Mesenchymal stem cell (in vitro differentiated cells and primary cell): ENCODE measurements at regions not wholly inside any gene's neighbourhood (a gene's known extent, or its start where the extent isn't known, plus 50 kb on each side); places are given as distances from the start of the nearest gene placed in this dataset.

Source experiments
- DNase-seq: peaks from one replicate; pipeline ENCODE4 v3.0.0-alpha.2; 2013
- H2AFZ ChIP-seq: one replicate; pipeline ENCODE4 v1.6.1; 2013; ENCODE audit warnings: low read depth, mild to moderate bottlenecking, control low read depth, inconsistent platforms, low read length, moderate library complexity
- H2AK5ac ChIP-seq: 2 replicates; pipeline ENCODE4 v1.6.1; 2013; ENCODE audit warnings: low read length, moderate library complexity, mild to moderate bottlenecking, inconsistent platforms; ENCODE audit not compliant: severe bottlenecking
- H2BK120ac ChIP-seq: one replicate; pipeline ENCODE4 v1.6.1; 2013; ENCODE audit warnings: low read depth, mild to moderate bottlenecking, inconsistent platforms, low read length, moderate library complexity
- H2BK12ac ChIP-seq, 2 experiments: one replicate each; pipeline ENCODE4 v1.6.1; 2013; ENCODE audit warnings: inconsistent platforms in 2 of 2, low read length in 2 of 2, mild to moderate bottlenecking in 2 of 2, moderate library complexity in 2 of 2, control low read depth in 1 of 2
- H2BK15ac ChIP-seq: one replicate; pipeline ENCODE4 v1.6.1; 2013; ENCODE audit warnings: mild to moderate bottlenecking, low read depth, inconsistent platforms; ENCODE audit not compliant: poor library complexity, severe bottlenecking
- H2BK5ac ChIP-seq: 2 replicates; pipeline ENCODE4 v1.6.1; 2013; ENCODE audit warnings: low read depth, mild to moderate bottlenecking, low read length, control low read depth, inconsistent platforms; ENCODE audit not compliant: poor library complexity, severe bottlenecking
- H3K14ac ChIP-seq, 2 experiments: one replicate each; pipeline ENCODE4 v1.6.1; 2013; ENCODE audit warnings: inconsistent platforms in 2 of 2, low read length in 2 of 2, control low read depth in 1 of 2, mild to moderate bottlenecking in 1 of 2, moderate library complexity in 1 of 2
- H3K18ac ChIP-seq, 2 experiments: one replicate each; pipeline ENCODE4 v1.6.1; 2013; ENCODE audit warnings: inconsistent platforms in 2 of 2, low read length in 2 of 2, control low read depth in 1 of 2, low read depth in 1 of 2, mild to moderate bottlenecking in 1 of 2
- H3K23ac ChIP-seq, 2 experiments: one replicate each; pipeline ENCODE4 v1.6.1; 2013; ENCODE audit warnings: inconsistent platforms in 2 of 2, low read length in 2 of 2, mild to moderate bottlenecking in 2 of 2, moderate library complexity in 2 of 2, control low read depth in 1 of 2
- H3K27ac ChIP-seq: 2 replicates; pipeline ENCODE4 v1.5.1; 2013; ENCODE audit warnings: mild to moderate bottlenecking, moderate library complexity, low read length, control low read depth, inconsistent platforms; ENCODE audit not compliant: poor library complexity, severe bottlenecking
- H3K27me3 ChIP-seq, 2 experiments: 2 replicates each; pipeline versions ENCODE4 v1.6.1 to v1.7.0; 2013; ENCODE audit warnings: low read length in 2 of 2, mild to moderate bottlenecking in 2 of 2, moderate library complexity in 2 of 2, control low read depth in 1 of 2, inconsistent platforms in 1 of 2; ENCODE audit not compliant: control insufficient read depth in 1 of 2, insufficient read depth in 1 of 2
- H3K36me3 ChIP-seq, 2 experiments: 2 replicates each; pipeline versions ENCODE4 v1.6.1 to v1.7.0; 2013; ENCODE audit warnings: low read length in 2 of 2, control low read depth in 1 of 2, inconsistent platforms in 1 of 2, low read depth in 1 of 2, mild to moderate bottlenecking in 1 of 2; ENCODE audit not compliant: insufficient read depth in 2 of 2, control insufficient read depth in 1 of 2
- H3K4ac ChIP-seq, 2 experiments: one replicate each; pipeline ENCODE4 v1.6.1; 2013; ENCODE audit warnings: inconsistent platforms in 2 of 2, low read length in 2 of 2, mild to moderate bottlenecking in 2 of 2, moderate library complexity in 2 of 2, control low read depth in 1 of 2, low read depth in 1 of 2
- H3K4me1 ChIP-seq: 2 replicates; pipeline ENCODE4 v1.6.1; 2013; ENCODE audit warnings: low read depth, low read length, control low read depth; ENCODE audit not compliant: control insufficient read depth, insufficient read depth
- H3K4me2 ChIP-seq: 2 replicates; pipeline ENCODE4 v1.6.1; 2013; ENCODE audit warnings: low read length, mild to moderate bottlenecking, inconsistent platforms; ENCODE audit not compliant: poor library complexity, severe bottlenecking
- H3K4me3 ChIP-seq, 2 experiments: 2 replicates each; pipeline versions ENCODE4 v1.5.1 to v1.7.0; 2013; ENCODE audit warnings: low read length in 2 of 2, mild to moderate bottlenecking in 2 of 2, control low read depth in 1 of 2, low read depth in 1 of 2; ENCODE audit not compliant: insufficient read depth in 1 of 2
- H3K79me1 ChIP-seq: replicated peaks from 2 replicates; pipeline ENCODE4 v1.6.1; 2013; ENCODE audit warnings: mild to moderate bottlenecking, control low read depth, low read length, inconsistent platforms; ENCODE audit not compliant: poor library complexity, severe bottlenecking
- H3K9ac ChIP-seq: 2 replicates; pipeline ENCODE4 v1.7.0; 2013; ENCODE audit warnings: mild to moderate bottlenecking, low read length, moderate library complexity
- H3K9me3 ChIP-seq: 2 replicates; pipeline ENCODE4 v1.7.0; 2013; ENCODE audit warnings: mild to moderate bottlenecking, low read length; ENCODE audit not compliant: control insufficient read depth
- H4K8ac ChIP-seq: one replicate; pipeline ENCODE4 v1.6.1; 2013; ENCODE audit warnings: inconsistent platforms, mild to moderate bottlenecking, low read length, moderate library complexity
- H4K91ac ChIP-seq: one replicate; pipeline ENCODE4 v1.6.1; 2013; ENCODE audit warnings: mild to moderate bottlenecking, low read length, inconsistent platforms
- WGBS: methylation state at CpG from one replicate; pipeline ENCODE4 v1.1.7; 2013; ENCODE audit warnings: mixed read lengths; 5-methylcytosine and 5-hydroxymethylcytosine counted together

- WGBS = 32% methylated on average over 5 of the region's 11 CpGs
- Histone ChIP-seq H3K9me3 (no peaks in the 10 kb centered on the region), H2BK5ac (no peak overlapping the region), H3K18ac (peak overlapping the region in 1 of 2 experiments; percentile 92), H3K4me3 (peak overlapping the region in 1 of 2 experiments; percentile 40), H4K91ac (no peak overlapping the region), H2BK15ac (no peak overlapping the region), H2BK120ac (no peak overlapping the region), H3K4ac (peak overlapping the region in 1 of 2 experiments; percentile 19), H3K36me3 (peaks cover 6 to 25% of the 10 kb centered on the region in 2 experiments), H3K79me1 (peaks cover 19% of the 10 kb centered on the region), H2AFZ (no peak overlapping the region), H3K27me3 (no peaks in the 10 kb centered on the region), H3K23ac (no peak overlapping the region), H2BK12ac (no peak overlapping the region), H3K4me1 (peaks cover 34% of the 10 kb centered on the region), H3K9ac (peak overlapping the region; percentile 81), H3K4me2 (no peak overlapping the region), H3K27ac (peak overlapping the region; percentile 82), H3K14ac (no peak overlapping the region), H2AK5ac (peak overlapping the region; percentile 18), H4K8ac (no peak overlapping the region)
- DNase-seq = peak; percentile 94
Observed at GRCh38 chr5:124649491-124650146, 96.8 kb downstream of the ZNF608 start.

GRCh38 chr5:124648902-124649467 lies 97.5 kb downstream of the ZNF608 start:
- no peaks in the 10 kb centered on the region for H3K27me3 ChIP-seq

GRCh38 chr5:124647352-124647751 lies 99.1 kb downstream of the ZNF608 start:
- no peak overlapping the region for H2AFZ ChIP-seq
- H3K4ac ChIP-seq = peak overlapping the region in 1 of 2 experiments; percentile 29
- H2BK12ac ChIP-seq = peak overlapping the region; percentile 65 to 69
- H3K14ac ChIP-seq = no peak overlapping the region
- H3K79me1 ChIP-seq = peaks cover 28% of the 10 kb centered on the region
- no peak overlapping the region for H3K4me3 ChIP-seq
- no peak overlapping the region for H3K4me2 ChIP-seq
- H3K4me1 ChIP-seq = peaks cover 26% of the 10 kb centered on the region
- H2BK15ac ChIP-seq = peak overlapping the region; percentile 71
- peak overlapping the region; percentile 5 to 6 for H3K18ac ChIP-seq
- peak overlapping the region; percentile 43 for H4K91ac ChIP-seq
- no peak overlapping the region for H3K9ac ChIP-seq
- no peak overlapping the region for H3K27ac ChIP-seq
- H2BK5ac ChIP-seq = no peak overlapping the region
- H3K9me3 ChIP-seq = no peaks in the 10 kb centered on the region
- H2AK5ac ChIP-seq = peak overlapping the region; percentile 28
- H3K36me3 ChIP-seq = peaks cover 14 to 28% of the 10 kb centered on the region in 2 experiments
- H2BK120ac ChIP-seq = no peak overlapping the region
- H3K27me3 ChIP-seq = no peaks in the 10 kb centered on the region
- no peak for DNase-seq
- peak overlapping the region; percentile 43 for H4K8ac ChIP-seq
- no peak overlapping the region for H3K23ac ChIP-seq
- 97% methylated on average over 8 of the region's 8 CpGs for WGBS

More at GRCh38 chr5:124648902-124649467, 97.5 kb downstream of the ZNF608 start:
- Histone ChIP-seq H3K9ac (peak overlapping the region; percentile 56), H3K27ac (peak overlapping the region; percentile 65), H3K18ac (peak overlapping the region; percentile 16 to 89), H3K9me3 (no peaks in the 10 kb centered on the region), H4K8ac (no peak overlapping the region), H3K79me1 (peaks cover 22% of the 10 kb centered on the region), H2AFZ (no peak overlapping the region), H2BK120ac (no peak overlapping the region), H2BK12ac (peak overlapping the region in 1 of 2 experiments; percentile 97), H3K23ac (peak overlapping the region in 1 of 2 experiments; percentile 57), H3K4me2 (no peak overlapping the region), H2BK5ac (no peak overlapping the region), H3K36me3 (peaks cover 6 to 25% of the 10 kb centered on the region in 2 experiments), H2BK15ac (no peak overlapping the region), H4K91ac (peak overlapping the region; percentile 37), H3K14ac (peak overlapping the region in 1 of 2 experiments; percentile 45), H3K4me1 (peaks cover 31% of the 10 kb centered on the region), H3K4me3 (no peak overlapping the region), H2AK5ac (peak overlapping the region; percentile 59), H3K4ac (peak overlapping the region; percentile 25 to 88)
- 88% methylated on average over 8 of the region's 9 CpGs for WGBS
- no peak for DNase-seq

GRCh38 chr5:124645396-124645795 lies 101.0 kb downstream of the ZNF608 start:
- peaks cover 33% of the 10 kb centered on the region for H3K79me1 ChIP-seq
- peak overlapping the region in 1 of 2 experiments; percentile 22 for H3K14ac ChIP-seq
- H3K9ac ChIP-seq = no peak overlapping the region
- H4K91ac ChIP-seq = no peak overlapping the region
- no peak overlapping the region for H4K8ac ChIP-seq
- no peak overlapping the region for H3K4me3 ChIP-seq
- no peak overlapping the region for H2BK5ac ChIP-seq
- H3K27me3 ChIP-seq = no peaks in the 10 kb centered on the region
- H3K23ac ChIP-seq = no peak overlapping the region
- H3K18ac ChIP-seq = peak overlapping the region in 1 of 2 experiments; percentile 81
- no peak overlapping the region for H3K4me2 ChIP-seq
- peaks cover 23% of the 10 kb centered on the region for H3K4me1 ChIP-seq
- no peak overlapping the region for H3K27ac ChIP-seq
- peaks cover 22 to 31% of the 10 kb centered on the region in 2 experiments for H3K36me3 ChIP-seq
- H2BK120ac ChIP-seq = no peak overlapping the region
- DNase-seq = no peak
- H3K4ac ChIP-seq = peak overlapping the region in 1 of 2 experiments; percentile 67
- H2BK12ac ChIP-seq = peak overlapping the region; percentile 9 to 70
- WGBS = 85% methylated on average over 2 of the region's 3 CpGs
- peak overlapping the region; percentile 22 for H2AK5ac ChIP-seq
- no peaks in the 10 kb centered on the region for H3K9me3 ChIP-seq
- H2BK15ac ChIP-seq = peak overlapping the region; percentile 66
- H2AFZ ChIP-seq = no peak overlapping the region
